ENCODE measurements at regions not wholly inside any gene's neighbourhood (a gene's known extent, or its start where the extent isn't known, plus 50 kb on each side); places are given as distances from the start of the nearest gene placed in this dataset.
"Not testable (repeated sequence)": the region's sequence is repeated elsewhere in the genome, so short reads cannot be mapped to it uniquely, and the experiment has no call there.

DNA sequence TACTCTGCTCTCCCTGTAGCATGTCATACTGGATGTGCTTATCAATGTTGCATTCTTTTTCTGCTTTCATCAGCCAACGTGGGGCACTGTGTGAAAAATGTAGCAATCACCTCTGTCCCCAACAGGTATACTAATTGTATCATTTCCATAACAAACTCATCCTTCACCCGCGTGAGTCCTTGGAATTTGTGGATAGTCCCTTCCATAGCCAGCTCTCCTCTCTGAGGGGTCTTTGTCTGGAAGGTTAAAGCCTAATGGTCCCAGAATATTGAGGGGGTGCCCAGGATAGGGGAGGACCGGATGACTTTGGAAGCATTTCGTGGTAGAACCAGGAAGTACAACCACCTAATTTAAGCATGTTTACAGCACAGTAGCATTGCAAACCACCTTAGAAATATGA lies 124.6 kb downstream of the FOXB1 start:
- DNase-seq (ENCODE audit: low read depth, low spot score): no peak
- no peak overlapping the region for H3K4me3 ChIP-seq (ENCODE audit: low read length)

DNA sequence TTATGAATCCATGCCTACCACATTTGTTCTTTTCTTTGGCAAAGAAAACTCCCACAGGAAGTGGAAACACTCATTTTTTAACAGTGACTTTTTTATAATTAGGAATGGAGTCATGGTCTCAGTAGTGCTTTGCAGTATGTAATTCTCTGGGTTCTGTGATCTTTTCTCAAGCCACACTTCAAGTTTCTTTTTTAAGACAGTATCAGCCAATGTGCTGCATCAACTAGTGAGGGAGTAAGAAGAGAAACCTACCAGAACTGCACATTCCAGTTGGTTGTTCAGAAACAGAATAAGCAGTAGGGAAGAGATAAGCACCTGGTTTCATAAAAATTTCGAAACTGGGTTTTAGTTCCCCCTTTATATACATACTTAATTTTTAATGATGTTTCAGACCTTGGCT lies 126.3 kb downstream of the FOXB1 start:
- no peak for DNase-seq (ENCODE audit: low read depth, low spot score)
- H3K4me3 ChIP-seq (ENCODE audit: low read length): no peak overlapping the region

DNA sequence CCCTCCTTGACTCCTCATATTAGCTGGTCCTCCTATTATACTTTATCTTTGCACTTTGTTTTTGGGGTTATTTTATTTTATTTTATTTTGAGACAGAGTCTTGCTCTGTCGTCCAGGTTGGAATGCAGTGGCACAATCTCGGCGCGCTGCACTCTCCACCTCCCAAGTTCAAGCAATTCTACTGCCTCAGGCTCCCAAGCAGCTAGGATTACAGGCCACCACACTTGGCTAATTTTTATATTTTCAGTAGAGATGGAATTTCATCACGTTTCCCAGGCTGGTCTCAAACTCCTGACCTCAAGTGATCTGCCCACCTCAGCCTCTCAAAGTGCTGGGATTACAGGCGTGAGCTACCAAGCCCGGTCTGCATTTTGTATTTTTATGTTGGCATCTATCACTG lies 126.7 kb downstream of the FOXB1 start:
- no peak overlapping the region for H3K4me3 ChIP-seq (ENCODE audit: low read length)
- no peak for DNase-seq (ENCODE audit: low read depth, low spot score)

DNA sequence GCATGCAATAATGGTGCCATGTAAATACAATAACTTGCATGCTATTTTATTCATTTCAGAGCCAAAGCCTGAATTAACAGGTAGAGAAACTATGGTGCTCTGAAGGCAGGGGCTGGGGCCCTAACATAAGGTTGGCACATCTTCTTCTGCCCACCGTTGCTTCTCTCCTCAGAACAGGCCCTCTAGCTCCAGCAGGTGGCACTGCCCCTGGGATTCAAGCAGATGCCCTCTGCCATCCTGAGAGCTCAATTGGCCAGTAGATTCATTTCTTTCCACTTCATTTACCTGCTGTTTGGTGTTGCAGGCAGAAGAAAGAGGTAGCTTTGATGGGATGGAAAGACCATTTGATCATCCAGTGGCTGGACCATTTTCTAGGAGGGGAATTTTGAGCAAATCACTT lies 130.5 kb downstream of the FOXB1 start:
- DNase-seq (ENCODE audit: low read depth, low spot score): no peak
- no peak overlapping the region for H3K4me3 ChIP-seq (ENCODE audit: low read length)

DNA sequence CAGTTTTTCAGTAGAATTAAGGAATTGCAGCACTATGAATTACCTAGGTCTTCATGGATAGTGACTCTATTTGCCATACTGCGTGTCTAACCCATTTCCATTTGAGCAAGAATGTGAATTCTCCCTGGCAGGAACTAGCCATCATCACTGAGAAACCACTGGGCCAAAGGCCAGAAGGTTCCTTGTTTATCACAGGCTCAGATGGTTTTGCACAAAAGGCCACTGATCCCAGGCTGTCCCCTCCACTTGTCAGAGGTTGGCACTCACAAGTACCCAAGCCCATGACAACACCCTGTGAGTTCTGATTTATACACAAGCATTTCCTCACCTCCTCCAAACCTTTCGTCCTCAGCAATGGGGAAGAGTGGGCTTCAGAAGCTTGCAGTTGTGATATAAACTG lies 131.8 kb downstream of the FOXB1 start:
- H3K4me3 ChIP-seq (ENCODE audit: low read length): no peak overlapping the region
- no peak for DNase-seq (ENCODE audit: low read depth, low spot score)

DNA sequence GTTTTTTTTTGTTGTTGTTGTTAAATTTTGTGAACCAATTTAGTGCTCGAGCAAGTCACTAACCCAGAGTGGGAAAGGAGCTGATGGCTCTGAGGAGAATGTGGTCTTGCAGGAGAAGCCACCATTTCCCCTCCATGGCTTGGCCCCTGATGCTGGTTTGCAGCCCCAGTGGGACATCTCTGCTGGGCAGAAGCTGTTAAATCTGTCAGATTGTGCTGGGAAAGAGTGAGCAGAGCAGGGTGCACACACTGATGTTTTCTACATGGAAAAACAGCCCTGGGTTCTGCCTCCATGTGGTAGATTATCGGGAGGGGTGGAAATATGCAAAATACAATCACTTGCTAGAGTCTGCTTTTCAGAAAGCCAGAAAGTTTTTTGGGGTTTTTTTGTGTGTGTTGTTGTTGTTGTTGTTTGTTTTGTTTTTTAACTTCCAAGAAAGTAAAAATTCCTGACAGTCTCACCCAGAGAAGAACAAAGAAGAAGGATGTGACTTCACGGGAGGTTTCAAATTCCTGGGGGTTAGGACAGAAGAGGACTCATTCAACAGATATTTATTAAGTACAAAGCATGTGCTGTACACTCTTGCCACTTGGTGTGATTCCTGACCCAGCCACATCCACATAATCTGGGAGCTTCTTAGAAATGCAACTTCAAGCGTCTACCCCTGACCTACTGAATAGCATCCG lies 133.7 kb downstream of the FOXB1 start:
- no peak overlapping the region for H3K4me3 ChIP-seq (ENCODE audit: low read length)
- DNase-seq (ENCODE audit: low read depth, low spot score): no peak

DNA sequence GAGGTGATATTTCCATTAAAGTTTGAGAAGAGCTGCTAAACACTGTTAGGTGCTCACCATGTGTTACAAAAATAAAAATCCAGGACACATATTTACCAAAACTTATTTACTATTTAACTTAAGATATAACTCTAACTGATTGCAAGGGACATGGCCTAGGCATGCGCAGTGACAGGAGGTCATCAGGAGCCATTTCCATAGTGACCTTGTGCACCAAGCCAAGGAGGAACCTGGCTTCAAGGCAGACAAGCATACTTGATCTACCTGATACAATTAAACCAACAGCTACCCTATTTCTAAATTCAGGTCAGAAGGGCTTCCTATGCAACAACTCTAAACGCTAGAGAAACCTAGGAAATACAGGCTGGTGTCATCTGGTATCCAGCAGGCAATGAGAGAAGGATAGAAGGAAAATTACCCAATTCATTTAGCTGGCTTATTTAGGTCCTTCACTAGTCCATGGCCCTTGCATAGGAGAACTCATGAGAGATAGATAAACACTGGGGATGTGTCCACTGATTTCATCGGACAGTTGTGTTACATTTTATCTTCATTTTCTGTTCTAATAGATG lies 134.4 kb downstream of the FOXB1 start:
- no peak overlapping the region for H3K4me3 ChIP-seq (ENCODE audit: low read length)
- DNase-seq (ENCODE audit: low read depth, low spot score): no peak

DNA sequence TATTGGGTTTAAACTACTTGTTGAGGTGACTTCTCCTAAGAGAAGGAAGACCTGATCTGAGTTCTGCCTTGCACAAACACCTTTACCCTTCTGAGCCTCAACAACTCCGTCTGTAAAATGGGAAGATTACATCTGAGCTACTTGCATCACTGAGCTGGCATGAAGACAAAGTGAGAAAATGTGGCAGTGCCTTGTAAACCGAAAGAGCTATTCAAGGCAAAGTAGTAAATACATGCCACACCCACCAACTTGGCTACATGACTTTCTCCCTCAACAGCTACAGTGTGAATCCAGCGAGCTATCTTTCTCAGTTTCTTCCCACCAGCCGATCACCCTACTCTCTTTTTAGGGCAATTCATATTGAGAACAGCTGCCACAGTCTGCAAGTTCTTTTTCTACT lies 148.3 kb downstream of the FOXB1 start:
- DNase-seq (ENCODE audit: low read depth, low spot score): no peak
- H3K4me3 ChIP-seq (ENCODE audit: low read length): no peak overlapping the region

DNA sequence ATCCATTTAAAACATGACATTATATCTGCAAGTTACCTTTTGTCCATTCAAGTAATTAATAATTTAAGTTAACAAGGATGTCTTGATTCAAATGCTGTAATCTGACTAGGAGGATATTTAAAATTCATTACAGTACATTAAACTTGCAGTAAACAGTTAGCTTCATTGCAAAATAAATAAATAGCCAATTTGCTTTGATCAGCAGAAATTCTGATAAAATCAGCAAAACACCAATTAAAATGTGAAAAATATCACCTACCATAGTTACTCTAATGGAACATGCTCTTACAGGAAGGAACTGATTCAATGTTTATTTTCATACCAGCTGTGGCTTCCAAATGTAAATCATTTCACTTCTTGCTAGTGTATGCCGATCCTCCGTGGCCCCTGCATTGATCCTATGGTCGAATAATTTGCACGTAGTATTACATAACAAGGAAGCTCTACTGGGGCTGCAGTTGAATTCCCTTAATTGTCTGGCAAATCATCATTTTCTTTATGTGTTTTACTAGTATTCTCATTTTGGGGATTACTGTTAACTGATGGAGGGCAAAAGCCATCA lies 150.7 kb downstream of the FOXB1 start:
- no peak overlapping the region for H3K4me3 ChIP-seq (ENCODE audit: low read length)
- DNase-seq (ENCODE audit: low read depth, low spot score): no peak

DNA sequence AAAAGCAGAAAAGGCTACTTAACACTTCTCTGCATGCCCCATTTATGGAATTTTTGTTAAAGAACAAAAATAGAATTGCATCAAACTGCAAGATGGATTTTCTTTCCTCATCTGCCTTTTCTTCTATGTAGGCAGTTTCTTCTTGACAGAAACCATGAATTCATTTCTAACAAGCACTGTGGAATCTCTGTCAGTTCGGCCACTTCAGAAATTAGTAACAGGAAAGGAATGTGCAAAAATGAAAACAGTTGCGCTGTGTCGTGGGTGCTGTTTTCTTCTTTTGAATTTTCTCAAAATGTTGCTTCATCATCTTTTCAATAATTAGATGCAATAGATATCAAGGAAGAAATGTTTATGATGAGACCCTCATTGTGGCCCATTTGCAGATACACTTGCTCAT lies 151.6 kb downstream of the FOXB1 start:
- no peak for DNase-seq (ENCODE audit: low read depth, low spot score)
- H3K4me3 ChIP-seq (ENCODE audit: low read length): no peak overlapping the region

DNA sequence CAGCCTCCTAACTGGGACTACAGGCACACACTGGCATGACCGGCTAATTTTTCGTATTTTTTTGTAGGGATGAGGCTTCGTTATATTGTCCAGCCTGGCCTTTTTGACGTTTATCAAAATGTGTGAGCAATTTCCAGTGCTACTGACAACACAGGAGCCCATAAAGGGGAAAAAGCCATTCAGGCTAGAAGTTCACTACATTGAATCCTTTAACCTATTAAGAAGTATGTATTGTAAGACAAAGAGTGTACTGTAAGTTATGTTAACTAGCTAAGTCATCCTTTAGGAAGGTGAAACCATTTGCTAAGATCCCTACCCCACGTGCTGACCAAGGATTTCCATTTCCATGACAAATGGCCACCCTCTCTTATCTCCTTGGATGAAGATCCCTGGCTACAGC lies 156.8 kb downstream of the FOXB1 start:
- no peak for DNase-seq (ENCODE audit: low read depth, low spot score)
- no peak overlapping the region for H3K4me3 ChIP-seq (ENCODE audit: low read length)

DNA sequence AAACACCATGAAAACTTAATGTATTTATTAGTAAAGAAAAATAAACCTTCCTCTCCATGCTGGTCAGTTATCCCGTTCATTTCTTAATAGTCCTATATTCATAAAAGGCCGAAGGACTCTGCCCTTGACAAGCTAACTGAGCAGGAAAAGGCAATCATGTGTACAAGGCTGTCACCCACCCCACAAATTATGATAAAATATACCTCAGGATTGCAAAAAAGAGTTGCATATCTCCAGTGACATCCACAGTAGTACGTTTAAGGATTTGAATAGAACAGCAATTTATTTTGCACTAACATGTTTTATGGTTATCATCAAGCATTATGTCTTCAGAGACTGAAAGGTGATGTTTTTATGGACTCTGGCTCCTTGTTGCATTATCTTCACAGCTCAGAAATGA lies 157.6 kb downstream of the FOXB1 start:
- no peak overlapping the region for H3K4me3 ChIP-seq (ENCODE audit: low read length)
- DNase-seq (ENCODE audit: low read depth, low spot score): no peak

DNA sequence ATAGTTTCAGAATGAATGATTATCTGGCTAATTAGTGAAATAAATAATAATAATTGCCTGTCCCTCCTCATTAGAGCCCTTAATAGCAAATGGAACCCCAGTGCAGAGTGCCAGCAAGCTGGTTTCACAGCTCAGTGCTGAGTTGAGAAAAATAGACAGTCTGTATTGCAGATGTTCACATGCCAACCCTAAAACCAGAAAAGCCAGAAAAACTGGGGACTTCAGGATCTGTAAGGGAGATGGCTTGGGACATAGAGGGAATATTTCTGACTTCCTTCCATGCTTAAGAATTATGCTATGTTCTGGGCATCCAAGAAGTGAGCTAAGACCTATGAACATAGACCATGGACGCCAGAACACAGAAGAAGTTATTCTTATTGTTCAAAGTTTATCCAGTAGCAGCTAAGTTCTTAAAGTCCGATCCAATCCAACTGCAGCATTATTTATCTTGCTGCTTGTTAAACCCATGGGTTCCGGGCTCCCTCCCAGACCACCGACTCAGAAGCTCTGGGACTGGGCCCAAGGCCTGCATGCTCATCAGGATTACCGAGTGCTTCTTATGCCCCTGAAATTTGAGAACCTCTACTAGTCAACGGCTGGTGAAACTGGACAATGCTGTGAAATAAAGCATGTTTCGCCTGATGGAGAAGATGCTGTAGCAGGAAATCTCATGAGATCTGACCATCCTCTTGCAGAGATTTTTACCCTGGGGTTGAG lies 158.3 kb downstream of the FOXB1 start:
- no peak overlapping the region for H3K4me3 ChIP-seq (ENCODE audit: low read length)
- no peak for DNase-seq (ENCODE audit: low read depth, low spot score)

DNA sequence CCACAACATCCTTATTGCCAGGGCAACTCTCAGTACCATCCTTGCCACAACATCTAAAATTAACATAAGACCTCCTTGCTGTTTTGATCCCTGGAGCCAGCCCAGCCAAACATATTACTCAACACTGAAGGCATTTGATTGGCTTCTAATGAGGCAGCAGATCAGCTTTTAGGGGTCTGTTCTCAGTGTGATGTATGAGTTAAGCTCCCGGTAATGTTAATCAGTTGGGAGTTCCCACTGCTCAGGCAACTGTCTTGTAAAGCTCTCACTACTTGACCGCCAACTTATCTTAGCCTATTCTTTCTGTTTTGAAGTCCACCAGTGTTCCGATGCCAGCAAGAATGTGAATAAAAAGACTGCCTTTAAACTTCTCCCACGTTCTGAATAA lies 158.9 kb downstream of the FOXB1 start:
- H3K4me3 ChIP-seq (ENCODE audit: low read length): no peak overlapping the region
- DNase-seq (ENCODE audit: low read depth, low spot score): no peak

DNA sequence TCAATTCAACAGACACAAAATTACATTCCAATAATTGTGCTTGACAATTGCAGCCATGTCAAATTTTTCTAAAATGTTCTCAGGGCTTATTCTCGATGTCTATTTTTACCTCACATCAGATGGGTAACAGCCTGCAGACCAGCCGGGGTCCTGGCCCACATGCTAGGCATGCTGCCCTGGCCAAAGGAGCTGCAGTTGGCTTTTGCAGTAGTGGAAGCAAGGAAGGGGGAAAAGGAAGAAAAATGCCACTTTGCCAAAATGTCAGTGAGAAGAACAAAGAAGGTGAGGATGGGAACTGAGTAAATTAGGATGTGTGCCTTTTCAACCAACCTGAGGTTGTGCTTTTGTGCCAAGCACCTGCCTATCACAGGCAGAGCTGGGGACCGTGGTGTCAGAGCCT lies 161.0 kb downstream of the FOXB1 start:
- DNase-seq (ENCODE audit: low read depth, low spot score): no peak
- no peak overlapping the region for H3K4me3 ChIP-seq (ENCODE audit: low read length)

DNA sequence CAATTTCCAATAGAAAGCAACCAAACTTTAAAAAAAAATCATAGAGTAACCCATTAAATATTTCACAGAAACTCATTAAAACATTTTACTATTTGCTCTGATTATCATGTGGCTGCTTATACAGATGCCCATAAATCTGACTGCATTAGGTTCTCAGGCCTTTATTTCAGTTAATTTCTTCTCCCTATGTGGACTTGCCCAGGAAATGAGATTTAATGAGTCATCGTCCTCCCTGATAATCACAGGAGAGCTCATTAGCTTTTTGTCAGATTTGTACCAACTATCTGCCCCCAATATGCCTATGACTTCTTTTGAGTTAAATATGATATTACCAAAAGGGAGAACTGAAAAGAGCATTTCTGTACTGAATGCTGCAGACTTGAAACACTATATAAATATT lies 168.0 kb downstream of the FOXB1 start:
- DNase-seq (ENCODE audit: low read depth, low spot score): no peak
- no peak overlapping the region for H3K4me3 ChIP-seq (ENCODE audit: low read length)

DNA sequence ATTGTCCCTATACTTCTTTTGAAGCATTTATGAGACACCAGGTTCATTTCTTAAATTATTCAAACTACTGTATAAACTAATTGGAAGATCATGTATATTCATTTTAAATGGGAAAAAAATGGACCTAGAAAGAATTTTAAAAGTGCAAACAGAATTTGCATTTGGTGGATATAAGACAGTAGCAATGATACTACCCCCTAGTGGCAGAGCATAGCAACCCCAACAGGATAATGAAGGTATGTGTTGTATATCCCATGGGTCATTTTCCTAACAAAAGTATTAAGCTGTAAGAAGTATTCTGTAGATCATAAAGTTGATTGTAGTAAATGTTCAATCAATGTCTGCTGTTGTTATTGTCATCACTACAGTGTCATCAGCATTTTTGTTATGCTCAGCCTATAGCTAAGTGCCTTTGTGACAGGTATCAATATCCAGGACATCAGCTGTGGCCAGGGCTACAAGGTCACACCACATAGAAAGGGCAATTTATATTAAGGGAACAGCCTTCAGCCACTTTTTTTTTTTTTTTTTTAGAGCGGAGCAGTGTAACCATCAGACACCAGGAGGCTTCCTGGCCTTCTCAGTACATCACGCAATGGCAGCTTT lies 175.8 kb downstream of the FOXB1 start:
- DNase-seq (ENCODE audit: low read depth, low spot score): peak; percentile 47
- H3K4me3 ChIP-seq (ENCODE audit: low read length): no peak overlapping the region

DNA sequence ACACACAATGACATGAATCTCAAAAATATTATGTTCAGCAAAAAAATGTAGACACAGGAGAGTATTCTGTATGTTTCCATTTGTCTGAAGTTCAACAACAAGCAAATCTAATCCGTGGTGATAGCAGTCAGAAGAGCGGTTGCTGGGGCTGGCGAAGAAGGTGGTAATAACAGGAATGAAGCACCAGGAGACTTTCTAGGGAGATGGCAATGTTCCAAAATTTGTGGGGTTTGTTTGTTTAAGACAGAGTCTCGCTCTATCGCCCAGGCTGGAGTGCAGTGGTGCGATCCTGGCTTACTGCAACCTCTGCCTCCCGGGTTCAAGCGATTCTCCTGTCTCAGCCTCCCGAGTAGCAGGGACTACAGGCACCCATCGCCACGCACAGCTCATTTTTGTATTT lies 177.8 kb downstream of the FOXB1 start:
- H3K4me3 ChIP-seq (ENCODE audit: low read length); DNase-seq (ENCODE audit: low read depth, low spot score): not testable (repeated sequence)

DNA sequence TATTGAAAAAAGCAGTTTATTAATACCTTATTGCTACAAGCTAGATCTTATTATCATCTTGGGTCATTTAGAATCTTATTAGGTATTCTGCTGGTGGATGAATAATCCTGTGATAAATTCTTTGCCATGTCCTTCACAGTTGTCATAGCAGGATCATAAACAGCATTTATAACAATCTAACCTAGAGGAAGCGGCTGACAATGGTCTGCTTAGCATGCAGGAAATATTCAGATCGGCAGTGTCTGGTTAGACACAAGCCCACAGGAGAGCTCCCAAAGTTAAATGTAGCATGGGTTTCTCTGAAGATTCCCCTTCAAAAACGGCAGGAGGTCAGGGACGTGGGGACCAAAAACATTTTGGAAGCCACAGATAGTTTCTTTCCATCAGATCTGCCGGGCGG lies 179.3 kb downstream of the FOXB1 start:
- H3K4me3 ChIP-seq (ENCODE audit: low read length): no peak overlapping the region
- no peak for DNase-seq (ENCODE audit: low read depth, low spot score)

DNA sequence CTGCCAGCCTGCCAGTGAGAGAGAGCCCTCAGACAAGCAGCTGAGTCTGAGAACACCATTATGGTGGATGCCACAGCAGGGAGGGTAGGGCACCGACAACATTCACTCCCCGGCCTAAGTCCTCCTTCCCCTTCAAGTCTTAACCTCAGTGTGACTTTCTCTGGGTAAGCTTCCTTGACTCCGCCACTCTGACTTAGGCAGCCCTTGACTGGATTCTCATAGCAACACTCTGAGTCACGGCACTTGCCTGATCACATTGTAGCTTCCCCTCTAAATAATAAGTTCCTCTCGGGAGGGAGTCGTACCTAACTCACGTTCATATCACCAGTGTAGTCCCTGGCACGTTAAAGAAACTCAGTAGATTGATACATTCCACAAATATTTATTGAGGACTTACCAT lies 180.5 kb downstream of the FOXB1 start:
- DNase-seq (ENCODE audit: low read depth, low spot score): no peak
- no peak overlapping the region for H3K4me3 ChIP-seq (ENCODE audit: low read length)

Measured in Jurkat, Clone E6-1 (cell line).